K562 (cell line): ENCODE measurements at regions not wholly inside any gene's neighbourhood (a gene's known extent, or its start where the extent isn't known, plus 50 kb on each side); places are given as distances from the start of the nearest gene placed in this dataset.

Experiments
- EP300 ChIP-seq: IDR thresholded peaks from 2 replicates; pipeline ENCODE4 v1.6.1; 2012; ENCODE audit warnings: low read length, improper control_type of control experiment
- ETV6 ChIP-seq, 3 experiments: fragments of 150-350 bp in 1 of 3; sonication (generic) in 1 of 3; formaldehyde crosslinking in 1 of 3; IDR thresholded peaks; 2 replicates each; pipeline versions ENCODE4 v1.6.1 to v1.8.0; 2014 to 2022; ENCODE audit warnings: borderline replicate concordance in 2 of 3, low read depth in 2 of 3, antibody characterized with exemption in 1 of 3, low read length in 1 of 3, mild to moderate bottlenecking in 1 of 3, missing genetic modification reagents in 1 of 3
- FOS ChIP-seq: IDR thresholded peaks from 3 replicates; pipeline ENCODE4 v1.6.1; 2011; ENCODE audit not compliant: insufficient read length; ENCODE audit errors: extremely low read depth
- FOXJ2 ChIP-seq: fragments of 200-800 bp; sonication (Bioruptor generic); IDR thresholded peaks from 2 replicates; pipeline ENCODE4 v1.6.1; 2016; ENCODE audit warnings: missing genetic modification characterization, missing compliant biosample characterization
- FOXJ3 ChIP-seq: sonication (generic); formaldehyde crosslinking; IDR thresholded peaks from 2 replicates; pipeline ENCODE4 v1.4.0; 2020; ENCODE audit warnings: mild to moderate bottlenecking, missing genetic modification reagents
- IRF2 ChIP-seq: sonication (generic); formaldehyde crosslinking; IDR thresholded peaks from 2 replicates; pipeline ENCODE4 v1.8.1; 2022; ENCODE audit warnings: mild to moderate bottlenecking, missing genetic modification reagents
- JUND ChIP-seq, 2 experiments: IDR thresholded peaks; 2 replicates in 1 of 2; 3 replicates in 1 of 2; pipeline ENCODE4 v1.6.1; 2011; ENCODE audit warnings: borderline replicate concordance in 2 of 2, low read depth in 2 of 2, low read length in 2 of 2, improper control_type of control experiment in 1 of 2, missing biosample characterization in 1 of 2, missing genetic modification characterization in 1 of 2, missing genetic modification reagents in 1 of 2
- NCOA1 ChIP-seq: fragments of 450-650 bp; IDR thresholded peaks from 2 replicates; pipeline ENCODE4 v1.6.1; 2016; ENCODE audit warnings: low read depth
- NR1H2 ChIP-seq: sonication (generic); formaldehyde crosslinking; IDR thresholded peaks from 2 replicates; pipeline ENCODE4 v1.4.0; 2020; ENCODE audit warnings: mild to moderate bottlenecking, missing genetic modification reagents
- RBM17 ChIP-seq: fragments of 200-400 bp; formaldehyde crosslinking; IDR thresholded peaks from 2 replicates; pipeline ENCODE4 v1.6.1; 2017; ENCODE audit warnings: low read depth, mild to moderate bottlenecking, low read length, borderline replicate concordance
- SMARCB1 ChIP-seq: IDR thresholded peaks from 2 replicates; pipeline ENCODE4 v1.6.1; 2011; ENCODE audit warnings: improper control_type of control experiment, low read depth; ENCODE audit not compliant: insufficient read length
- ZNF431 ChIP-seq: sonication (generic); formaldehyde crosslinking; IDR thresholded peaks from 2 replicates; pipeline ENCODE4 v1.8.0; 2022; ENCODE audit warnings: mild to moderate bottlenecking, missing genetic modification reagents
- TF ChIP-seq, protein P1 (sequence below): IDR thresholded peaks from 2 replicates; pipeline ENCODE4 v1.6.1; 2014; ENCODE audit warnings: antibody characterized with exemption
- TF ChIP-seq, protein P2 (sequence below): fragments of 450-650 bp; IDR thresholded peaks from 2 replicates; pipeline ENCODE4 v1.6.1; 2016; ENCODE audit warnings: mild to moderate bottlenecking
- TF ChIP-seq, protein P3 (sequence below): conservative IDR thresholded peaks from 2 replicates; pipeline ENCODE4 v1.6.1; 2011; ENCODE audit warnings: low read depth, mild to moderate bottlenecking, low read length; ENCODE audit not compliant: control insufficient read depth
- TF ChIP-seq, protein P4 (sequence below): fragments of 450-650 bp; IDR thresholded peaks from 2 replicates; pipeline ENCODE4 v1.7.0; 2016; ENCODE audit warnings: borderline replicate concordance

DNA sequence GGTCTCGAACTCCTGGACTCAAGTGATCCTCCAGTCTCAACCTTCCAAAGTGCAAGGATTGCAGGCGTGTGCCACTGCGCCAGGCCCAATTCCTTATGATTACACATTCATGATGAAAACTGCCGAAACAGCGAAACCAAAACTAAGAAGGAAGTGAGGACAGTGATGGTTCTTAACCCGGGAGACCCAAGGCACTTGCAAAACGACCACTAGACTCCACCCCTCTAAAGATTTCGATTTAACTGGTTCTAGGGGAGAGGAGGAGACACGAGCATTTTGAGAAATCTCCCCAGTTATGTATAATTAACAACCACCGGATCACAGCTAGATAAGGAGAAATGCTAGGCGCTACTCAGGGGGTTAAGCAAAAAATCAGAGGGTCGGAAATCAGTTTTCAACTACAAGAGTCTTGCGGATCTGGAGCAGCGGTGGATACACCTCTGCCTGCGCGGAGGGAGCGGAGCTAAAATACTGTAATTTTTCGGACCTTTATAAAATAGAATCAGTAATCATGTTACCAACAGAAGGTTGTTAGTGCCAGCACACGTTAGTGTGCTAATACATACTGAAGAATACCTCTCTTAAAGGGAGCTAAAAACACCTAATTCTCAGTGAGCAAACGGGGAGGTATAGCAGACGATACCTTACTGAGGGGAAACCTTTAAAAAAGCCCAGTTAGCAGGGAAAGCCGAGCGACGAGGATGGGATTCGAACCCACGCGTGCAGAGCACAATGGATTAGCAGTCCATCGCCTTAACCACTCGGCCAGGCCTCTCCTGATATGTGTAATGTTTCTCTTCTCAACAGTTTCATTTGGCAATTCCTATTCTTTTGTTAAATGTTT is 60.0 kb upstream of the BTN3A2 start (continued):
- TF ChIP-seq FOXJ2 (tag) = peak; percentile 91; the same call in 1 of the 2 replicates
- TF ChIP-seq, protein P1, sequence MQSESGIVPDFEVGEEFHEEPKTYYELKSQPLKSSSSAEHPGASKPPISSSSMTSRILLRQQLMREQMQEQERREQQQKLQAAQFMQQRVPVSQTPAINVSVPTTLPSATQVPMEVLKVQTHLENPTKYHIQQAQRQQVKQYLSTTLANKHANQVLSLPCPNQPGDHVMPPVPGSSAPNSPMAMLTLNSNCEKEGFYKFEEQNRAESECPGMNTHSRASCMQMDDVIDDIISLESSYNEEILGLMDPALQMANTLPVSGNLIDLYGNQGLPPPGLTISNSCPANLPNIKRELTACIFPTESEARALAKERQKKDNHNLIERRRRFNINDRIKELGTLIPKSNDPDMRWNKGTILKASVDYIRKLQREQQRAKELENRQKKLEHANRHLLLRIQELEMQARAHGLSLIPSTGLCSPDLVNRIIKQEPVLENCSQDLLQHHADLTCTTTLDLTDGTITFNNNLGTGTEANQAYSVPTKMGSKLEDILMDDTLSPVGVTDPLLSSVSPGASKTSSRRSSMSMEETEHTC = peak; percentile 49; the same call in 1 of the 2 replicates
- TF ChIP-seq RBM17 = no peak
- no peak for TF ChIP-seq IRF2
- TF ChIP-seq, protein P2, sequence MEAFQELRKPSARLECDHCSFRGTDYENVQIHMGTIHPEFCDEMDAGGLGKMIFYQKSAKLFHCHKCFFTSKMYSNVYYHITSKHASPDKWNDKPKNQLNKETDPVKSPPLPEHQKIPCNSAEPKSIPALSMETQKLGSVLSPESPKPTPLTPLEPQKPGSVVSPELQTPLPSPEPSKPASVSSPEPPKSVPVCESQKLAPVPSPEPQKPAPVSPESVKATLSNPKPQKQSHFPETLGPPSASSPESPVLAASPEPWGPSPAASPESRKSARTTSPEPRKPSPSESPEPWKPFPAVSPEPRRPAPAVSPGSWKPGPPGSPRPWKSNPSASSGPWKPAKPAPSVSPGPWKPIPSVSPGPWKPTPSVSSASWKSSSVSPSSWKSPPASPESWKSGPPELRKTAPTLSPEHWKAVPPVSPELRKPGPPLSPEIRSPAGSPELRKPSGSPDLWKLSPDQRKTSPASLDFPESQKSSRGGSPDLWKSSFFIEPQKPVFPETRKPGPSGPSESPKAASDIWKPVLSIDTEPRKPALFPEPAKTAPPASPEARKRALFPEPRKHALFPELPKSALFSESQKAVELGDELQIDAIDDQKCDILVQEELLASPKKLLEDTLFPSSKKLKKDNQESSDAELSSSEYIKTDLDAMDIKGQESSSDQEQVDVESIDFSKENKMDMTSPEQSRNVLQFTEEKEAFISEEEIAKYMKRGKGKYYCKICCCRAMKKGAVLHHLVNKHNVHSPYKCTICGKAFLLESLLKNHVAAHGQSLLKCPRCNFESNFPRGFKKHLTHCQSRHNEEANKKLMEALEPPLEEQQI = peak; percentile 73; the same call in 1 of the 2 replicates
- TF ChIP-seq, protein P3, sequence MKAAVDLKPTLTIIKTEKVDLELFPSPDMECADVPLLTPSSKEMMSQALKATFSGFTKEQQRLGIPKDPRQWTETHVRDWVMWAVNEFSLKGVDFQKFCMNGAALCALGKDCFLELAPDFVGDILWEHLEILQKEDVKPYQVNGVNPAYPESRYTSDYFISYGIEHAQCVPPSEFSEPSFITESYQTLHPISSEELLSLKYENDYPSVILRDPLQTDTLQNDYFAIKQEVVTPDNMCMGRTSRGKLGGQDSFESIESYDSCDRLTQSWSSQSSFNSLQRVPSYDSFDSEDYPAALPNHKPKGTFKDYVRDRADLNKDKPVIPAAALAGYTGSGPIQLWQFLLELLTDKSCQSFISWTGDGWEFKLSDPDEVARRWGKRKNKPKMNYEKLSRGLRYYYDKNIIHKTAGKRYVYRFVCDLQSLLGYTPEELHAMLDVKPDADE = peak; percentile 89; the same call in 1 of the 2 replicates
- TF ChIP-seq ETV6 (IDR thresholded peaks at IDR 0.05; ENCODE audit: borderline replicate concordance in 1 of 2, low read depth in 2 of 2, low read length in 1 of 2) = no peak
- TF ChIP-seq ETV6 (CRISPR knock-in tag; IDR thresholded peaks at IDR 0.05; ENCODE audit: borderline replicate concordance) = no peak
- peak; percentile 82 for TF ChIP-seq JUND (IDR thresholded peaks at IDR 0.05; ENCODE audit: borderline replicate concordance, low read depth, low read length)
- TF ChIP-seq JUND (tag; IDR thresholded peaks at IDR 0.05; ENCODE audit: borderline replicate concordance, low read depth, low read length) = peak; percentile 70; the same call in 1 of the 3 replicates
- TF ChIP-seq NCOA1 = 0 out of 2 replicates have a peak, but pooled peaks have one; percentile 1
- TF ChIP-seq, protein P4, sequence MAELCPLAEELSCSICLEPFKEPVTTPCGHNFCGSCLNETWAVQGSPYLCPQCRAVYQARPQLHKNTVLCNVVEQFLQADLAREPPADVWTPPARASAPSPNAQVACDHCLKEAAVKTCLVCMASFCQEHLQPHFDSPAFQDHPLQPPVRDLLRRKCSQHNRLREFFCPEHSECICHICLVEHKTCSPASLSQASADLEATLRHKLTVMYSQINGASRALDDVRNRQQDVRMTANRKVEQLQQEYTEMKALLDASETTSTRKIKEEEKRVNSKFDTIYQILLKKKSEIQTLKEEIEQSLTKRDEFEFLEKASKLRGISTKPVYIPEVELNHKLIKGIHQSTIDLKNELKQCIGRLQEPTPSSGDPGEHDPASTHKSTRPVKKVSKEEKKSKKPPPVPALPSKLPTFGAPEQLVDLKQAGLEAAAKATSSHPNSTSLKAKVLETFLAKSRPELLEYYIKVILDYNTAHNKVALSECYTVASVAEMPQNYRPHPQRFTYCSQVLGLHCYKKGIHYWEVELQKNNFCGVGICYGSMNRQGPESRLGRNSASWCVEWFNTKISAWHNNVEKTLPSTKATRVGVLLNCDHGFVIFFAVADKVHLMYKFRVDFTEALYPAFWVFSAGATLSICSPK = no peak
- no peak for TF ChIP-seq ZNF431
- 0 out of 2 replicates have a peak, but pooled peaks have one; percentile 39 for TF ChIP-seq NR1H2 (CRISPR knock-in tag)
- no peak for TF ChIP-seq FOXJ3
- TF ChIP-seq SMARCB1 = no peak
- TF ChIP-seq EP300 = peak; percentile 79
- TF ChIP-seq FOS = peak; percentile 4
